HG03060 (cell line): ENCODE measurements at regions not wholly inside any gene's neighbourhood (a gene's known extent, or its start where the extent isn't known, plus 50 kb on each side); places are given as distances from the start of the nearest gene placed in this dataset.

Experiments
- ATAC-seq: cut with Tn5 transposase; IDR thresholded peaks from one replicate; pipeline ENCODE4 v1.9.1; 2021; ENCODE audit warnings: low read depth, moderate number of reproducible peaks; ENCODE audit not compliant: unreplicated experiment

DNA sequence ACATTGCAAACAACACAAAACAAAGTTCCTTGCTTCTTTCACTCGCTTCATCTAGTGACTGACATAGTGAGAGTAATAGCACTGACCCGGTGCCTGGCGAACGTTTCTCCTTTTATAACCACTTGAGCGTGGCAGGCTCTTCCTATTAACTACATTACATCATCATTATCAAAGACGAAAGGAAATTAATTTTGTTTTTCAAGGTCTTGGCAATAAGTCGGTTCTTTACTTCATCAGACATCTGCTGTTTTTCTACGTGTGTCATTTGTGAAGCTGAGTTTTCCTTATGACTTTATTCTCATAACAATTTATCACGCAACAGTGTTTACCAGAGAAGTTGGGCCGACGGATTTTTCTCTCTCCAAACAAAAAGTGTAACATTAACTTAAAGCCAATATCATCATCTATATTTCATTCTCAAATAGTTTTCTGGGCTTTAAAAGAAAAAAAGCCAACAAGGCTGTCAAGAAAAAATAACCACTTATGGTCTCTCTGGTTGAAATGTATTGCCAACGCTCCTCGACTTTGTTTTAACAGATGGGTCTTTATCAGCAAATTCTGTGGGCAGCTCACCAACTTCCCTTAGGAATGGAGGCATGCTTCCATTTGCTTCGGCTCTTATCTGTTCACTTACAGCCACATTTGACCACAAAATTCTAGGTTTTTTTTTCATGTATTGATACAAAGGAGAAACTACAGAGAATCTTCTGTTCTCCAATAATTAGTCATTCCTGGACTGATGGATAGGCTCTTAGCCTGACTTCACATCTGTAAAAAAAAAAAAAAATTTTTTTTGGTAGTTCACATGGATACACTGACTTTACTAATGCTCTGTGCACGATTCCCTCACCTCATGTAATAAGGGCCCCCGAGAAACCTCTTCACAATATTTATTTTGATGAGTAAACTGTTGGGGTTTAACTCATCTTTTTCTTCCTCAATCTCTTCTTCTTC is 97.1 kb upstream of the CDKN3 start:
- ATAC-seq, result no peak

DNA sequence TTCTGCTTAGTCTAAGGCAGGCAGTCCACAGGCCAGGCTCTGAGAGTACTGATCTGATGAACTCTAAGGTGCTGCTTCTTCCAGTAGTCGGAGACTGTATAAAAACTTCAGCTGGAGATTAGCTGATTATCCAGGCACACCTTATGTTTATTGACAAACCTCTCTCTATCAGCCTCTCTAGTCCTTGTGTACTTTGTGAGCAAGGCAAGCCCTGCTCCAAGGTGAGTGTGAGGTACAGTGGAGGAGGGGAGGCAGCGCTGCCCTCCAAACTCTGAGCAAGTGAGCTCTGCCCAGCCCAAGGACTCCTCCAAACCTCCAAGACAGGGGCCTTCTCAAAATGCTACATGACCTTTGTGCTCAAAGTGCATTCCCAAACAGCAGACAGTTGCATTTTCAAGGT is 95.9 kb upstream of the CDKN3 start:
- ATAC-seq, result no peak

DNA sequence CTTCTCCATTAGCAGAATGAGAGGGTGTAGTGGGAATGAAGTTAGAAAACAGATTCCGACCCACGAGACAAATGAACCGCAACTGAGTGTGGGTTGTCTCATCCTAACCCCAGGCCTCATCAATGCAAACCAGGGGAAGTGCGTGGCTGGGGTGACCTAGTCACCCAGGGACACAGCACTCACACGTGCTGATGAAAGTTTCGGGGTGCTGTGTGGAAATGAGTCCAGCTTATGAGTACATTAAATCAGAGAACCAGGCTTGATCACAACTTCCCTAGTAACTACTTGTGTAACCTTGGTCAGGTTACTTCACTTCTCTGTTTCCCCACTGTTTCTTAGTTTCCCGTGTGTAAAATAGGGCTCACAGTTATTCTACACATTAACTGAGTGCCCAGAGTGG is 95.4 kb upstream of the CDKN3 start:
- no peak for ATAC-seq

DNA sequence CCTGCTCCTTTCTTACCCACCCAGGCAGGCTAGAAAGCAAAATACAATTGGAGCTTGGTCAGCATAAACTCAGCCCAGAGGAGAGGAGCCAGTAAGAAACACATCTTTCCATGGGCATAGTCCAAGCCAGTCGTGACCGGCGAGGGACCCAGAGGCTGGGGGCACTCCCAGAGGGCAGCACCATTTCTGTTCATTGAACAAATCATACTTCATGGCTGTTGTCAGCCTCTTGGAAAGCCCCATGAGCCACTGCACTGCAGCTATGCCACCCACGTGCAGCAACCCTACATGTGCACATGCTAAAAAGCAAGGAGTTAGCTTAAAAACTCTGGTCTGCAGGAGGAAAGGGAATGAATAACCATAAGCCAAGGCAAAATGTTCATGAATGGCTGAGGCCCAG is 90.0 kb upstream of the CDKN3 start:
- no peak for ATAC-seq

DNA sequence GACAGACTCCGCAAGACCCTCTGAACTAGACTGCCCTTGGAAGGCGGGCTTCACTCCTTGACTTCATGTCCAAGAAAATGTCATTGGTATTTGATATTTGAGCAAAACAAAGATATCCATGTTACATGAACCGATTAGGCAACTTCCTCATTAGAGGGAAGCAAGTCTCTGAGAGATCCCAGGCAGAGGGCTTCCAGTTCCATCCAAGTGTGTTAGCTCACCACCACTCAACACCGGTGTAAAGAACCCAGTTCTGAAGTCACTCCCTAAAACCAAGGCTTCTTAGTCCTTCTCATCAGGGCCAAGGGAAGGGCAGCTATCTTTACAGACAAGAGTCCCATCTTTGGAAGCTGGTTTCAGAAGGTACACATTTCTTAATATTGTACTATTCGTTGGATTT is 87.2 kb upstream of the CDKN3 start:
- no peak for ATAC-seq

DNA sequence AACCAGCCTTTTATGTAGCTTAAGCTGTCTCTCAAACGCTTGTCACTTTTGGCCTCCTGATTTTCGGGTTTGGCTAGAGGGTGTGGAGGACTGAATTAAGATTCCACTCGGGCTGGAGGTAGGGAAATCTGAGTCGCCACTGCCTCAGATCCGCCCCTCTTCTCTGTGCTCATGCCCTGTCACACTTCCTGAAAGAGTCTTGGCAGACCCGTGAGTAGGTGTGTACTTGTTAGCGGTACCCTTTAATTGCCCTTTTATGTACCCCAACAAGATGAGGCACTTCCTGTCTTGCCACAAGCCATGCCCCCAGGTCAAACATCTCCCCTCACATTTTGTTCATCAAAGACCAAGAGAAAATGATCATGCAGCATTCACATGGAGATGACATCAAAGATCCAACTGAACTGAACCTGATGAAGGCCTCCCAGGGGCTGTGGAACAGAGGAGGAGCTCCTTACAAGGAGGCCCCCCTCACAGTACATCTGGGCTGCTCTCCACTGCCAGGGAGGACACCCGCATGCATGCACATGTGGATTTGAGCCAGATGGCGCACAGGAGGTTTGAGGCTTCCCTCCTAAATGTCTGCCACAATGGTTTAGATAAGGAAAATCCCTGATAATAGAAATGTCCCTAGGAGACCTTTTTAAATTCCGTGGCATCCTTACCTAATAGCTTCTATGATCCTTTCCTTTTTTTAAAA is 86.5 kb upstream of the CDKN3 start:
- ATAC-seq, result no peak

DNA sequence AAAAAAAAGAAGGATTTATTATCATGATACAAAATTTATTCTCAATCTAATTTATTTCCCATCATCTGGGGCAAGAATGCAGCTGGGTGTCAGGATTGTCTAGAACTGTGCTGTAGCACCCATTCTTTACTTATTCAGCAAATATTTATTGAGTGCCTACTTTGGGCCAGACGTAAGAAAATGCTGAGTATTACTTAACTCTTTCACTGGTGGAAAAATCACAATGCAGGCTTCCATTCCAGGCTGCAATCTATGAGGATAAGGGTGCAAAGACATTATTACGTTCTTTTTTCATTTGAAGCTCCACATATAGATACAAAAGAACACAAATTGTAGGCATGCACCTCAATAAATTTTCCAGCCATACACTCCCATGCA is 86.0 kb upstream of the CDKN3 start:
- ATAC-seq, result no peak

DNA sequence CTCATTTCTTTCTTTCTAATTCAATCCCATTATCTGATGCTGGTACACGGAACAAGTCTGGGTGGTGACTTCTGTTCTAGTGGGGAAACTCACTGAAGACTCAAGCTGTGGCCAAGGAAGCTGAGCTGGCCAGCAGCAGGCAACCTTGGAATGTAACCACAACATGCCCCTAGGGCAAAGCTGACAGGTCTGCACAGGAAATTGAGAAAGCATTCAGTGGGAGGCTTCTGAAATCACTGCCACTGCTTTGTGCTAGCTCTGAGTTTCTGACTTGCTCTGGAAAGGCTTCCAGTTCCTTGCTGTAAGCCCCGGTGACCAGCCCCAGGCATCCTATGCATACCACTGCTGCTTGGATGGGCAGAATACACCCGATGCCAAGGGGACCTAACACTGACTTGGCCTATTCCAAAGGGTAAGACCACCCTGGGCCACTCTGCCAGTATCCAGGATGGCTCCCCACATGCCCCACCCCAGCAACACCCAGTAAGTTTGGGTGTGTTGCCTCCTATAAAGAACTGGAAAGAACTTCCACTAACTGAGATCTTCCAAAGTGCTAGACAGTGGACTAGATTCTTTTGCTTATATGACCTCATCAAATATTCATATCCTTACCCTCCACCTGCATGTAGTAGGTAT is 84.5 kb upstream of the CDKN3 start:
- no peak for ATAC-seq

DNA sequence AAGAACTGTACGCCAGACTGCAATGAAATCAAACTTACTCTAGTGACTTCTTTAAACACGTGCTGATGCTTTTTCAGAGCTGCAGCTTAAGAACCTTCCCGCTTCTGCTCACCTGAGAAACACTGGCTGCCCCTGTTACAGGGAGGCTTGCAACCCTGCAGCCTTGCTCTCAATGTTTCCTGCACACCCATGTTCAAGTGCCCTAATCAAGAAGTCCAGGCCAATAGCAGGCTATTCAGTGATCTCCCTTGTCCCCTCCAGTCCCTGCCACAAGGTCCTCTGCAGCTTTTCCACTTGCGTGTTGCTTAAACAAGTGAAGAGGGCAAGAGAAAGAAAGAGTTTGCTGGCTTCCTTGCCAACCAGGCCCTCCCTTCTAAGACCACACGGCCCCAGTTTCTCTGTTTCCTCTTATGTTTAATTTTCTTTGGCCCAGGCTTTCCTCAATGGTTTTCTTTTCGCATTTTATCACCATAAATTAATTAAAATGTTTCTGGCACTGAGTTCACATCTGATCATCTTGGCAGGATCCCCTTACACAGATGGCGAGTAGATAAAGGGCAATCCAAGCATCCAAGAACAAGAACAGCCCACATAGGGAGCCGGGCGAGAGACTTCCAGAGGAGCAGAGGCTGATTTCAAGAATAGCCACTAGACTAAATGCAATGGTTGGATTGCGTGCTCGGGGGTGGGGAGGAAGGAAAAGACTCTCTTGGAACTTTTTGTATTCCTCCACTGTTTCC is 82.3 kb upstream of the CDKN3 start:
- ATAC-seq, result no peak

DNA sequence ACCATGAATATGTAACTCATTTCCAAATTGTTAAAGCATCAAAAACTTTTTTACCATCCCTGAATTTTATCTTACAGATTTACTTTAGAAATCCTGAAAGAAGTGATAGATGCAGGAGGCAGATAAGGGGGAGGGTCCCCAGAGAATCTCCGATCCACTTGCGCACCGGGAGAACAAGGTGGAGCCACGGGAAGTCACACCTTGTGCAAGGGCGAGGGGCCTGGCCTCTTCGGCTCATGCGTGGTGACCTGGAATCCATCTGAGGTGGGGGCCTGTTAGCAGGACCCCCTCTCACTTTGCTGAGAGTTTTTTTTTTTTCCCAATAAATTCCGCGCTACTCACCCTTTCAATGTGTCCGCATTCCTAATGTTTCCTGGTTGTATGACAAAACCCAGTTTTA is 80.2 kb upstream of the CDKN3 start:
- no peak for ATAC-seq

DNA sequence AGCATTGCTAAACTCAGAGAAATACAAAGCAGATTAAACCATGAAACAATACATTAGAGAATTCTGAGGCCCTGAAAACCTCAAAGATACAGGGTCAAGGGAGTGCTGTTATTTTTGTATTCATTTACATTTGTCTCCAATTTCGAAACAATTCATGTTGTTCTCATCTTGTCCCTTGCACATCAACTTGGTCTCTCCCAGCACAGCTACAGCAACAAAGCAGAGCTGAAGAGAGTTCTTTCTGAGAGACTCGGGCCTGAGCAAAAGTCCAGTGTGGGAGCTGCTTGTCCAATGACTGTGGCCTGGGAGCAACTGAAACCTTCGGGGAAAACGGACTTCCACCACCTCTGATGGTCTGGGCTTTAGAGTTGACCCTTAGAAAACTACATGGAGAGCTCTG is 79.4 kb upstream of the CDKN3 start:
- no peak for ATAC-seq

DNA sequence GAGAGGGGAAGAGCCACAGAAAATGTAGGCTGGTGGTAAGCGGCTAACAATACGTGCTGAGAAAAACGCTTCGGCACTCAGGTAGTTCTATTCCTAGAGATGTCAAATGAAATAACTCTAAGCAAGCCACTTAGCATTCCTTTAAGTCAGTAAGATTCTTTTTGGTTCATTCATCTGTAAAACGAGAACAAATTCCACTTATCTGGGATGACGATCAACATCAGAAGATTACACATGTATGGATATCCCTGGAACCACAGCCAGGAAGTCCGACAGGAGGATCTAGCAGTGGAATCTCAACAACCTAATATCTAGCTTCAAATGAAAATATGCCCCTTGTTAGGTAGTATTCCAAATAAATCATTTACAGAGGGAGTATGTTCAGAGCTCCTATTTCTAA is 74.6 kb upstream of the CDKN3 start:
- ATAC-seq, result no peak

DNA sequence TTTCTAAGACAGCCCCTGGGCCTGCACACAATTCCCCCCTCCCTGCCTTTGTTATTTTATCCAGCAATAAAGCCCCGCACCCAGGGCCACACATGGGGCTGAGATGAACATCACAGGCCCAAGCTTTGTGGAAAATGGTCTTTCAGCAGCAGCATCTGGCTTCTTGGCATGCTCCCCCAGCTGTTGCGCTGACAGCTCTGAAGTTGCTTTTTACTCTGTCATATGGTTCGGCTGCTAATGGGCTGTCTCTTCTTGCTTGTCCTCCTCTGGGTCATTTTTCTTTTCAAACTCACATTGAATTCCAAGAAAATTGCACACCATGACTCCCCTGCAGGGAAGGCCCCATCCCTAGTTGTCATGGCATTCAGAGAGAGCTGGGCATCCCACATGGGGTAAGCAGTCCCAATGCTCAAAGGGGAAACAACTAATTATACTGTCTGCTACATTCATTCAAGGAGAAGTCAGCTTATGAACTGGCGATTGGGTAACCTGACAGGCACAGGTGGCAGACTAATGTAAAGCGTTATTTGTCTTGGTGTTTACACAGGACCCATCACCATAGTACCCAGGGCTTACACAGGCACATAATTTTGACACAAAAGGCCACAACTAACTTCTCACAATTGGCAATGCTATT is 74.0 kb upstream of the CDKN3 start:
- no peak for ATAC-seq

DNA sequence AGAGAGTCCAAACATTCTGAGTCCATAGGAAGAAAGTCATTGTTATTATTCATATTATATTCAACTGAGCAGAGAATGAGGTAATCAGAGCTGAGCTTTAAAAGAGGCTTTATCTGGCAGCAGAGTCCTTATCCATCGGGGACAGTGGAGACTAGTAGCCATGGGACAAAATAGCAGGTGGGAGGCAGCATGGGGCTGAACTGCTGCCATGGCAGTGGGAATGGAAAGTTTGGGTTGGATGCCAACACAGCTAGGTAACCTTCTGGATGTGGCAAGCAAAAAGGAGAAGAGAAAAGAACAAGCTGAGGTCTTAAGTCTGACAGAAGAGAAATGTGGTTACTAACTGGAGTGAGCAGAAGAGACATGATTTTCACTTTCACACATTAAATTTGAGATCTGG is 71.0 kb upstream of the CDKN3 start:
- no peak for ATAC-seq

DNA sequence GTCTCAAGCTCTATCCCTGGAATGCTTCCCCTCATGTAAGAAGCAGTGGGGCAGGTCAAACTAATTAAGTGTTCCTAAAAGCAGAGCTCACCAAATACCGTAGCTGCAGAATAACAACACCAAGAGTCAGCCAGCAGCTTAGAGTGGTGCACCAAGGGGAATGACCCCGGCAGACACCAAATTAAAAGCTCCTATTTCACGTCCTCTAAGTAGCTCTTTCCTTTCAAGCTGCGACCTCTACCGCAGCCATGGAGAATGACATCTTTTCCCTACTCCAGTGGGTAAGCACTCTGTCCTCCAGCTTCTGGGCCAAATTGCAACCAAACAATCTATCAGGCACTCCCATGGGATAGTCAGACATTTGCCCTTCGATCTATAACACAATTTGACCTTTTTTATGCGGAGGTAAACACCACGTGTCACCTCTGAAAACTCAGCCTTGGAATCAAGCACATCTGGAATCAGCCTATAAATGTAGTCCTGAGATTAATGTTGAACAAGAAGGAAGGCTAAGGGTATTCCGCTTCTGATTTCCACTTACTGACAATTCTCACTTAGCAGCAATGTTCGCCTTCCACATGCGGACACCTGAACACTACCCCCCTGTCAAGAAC is 67.6 kb upstream of the CDKN3 start:
- ATAC-seq, result no peak

DNA sequence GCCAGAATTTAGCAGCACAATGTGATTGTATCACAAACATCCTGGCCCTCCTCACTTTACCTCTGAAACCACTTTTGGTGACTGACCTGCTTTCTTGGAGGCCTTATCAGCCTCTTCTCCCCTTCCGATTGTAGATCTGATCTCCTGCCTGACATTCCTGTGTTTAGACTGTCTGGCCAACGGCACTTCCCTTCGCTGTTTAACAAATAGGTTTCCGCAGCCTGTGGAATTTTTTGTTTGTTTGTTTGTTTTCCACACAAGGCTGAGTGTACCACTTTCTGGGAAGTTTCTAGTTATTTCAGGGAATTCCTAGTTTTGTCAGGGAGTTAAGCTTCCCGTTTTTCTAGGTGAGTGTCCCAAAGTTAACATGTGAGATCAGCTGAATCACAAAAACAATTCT is 65.9 kb upstream of the CDKN3 start:
- ATAC-seq, result no peak

DNA sequence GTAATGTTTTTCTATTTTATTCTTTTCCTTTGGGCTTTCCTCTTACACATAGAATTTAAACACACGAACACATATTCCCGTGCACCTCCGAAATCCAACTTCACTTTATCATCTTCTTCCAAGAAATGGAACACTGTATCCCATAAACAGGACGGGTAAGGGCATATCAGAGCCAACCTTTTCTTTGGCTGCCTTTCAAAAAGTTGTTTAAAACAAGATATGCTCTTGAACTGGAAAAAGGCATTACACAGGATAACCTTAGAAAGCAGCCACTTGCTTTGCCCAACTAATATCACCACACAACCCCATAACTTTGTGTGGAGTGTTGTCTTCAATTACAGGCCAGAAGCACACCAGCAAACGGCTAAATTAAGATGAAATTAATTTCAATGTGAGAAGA is 65.3 kb upstream of the CDKN3 start:
- ATAC-seq, result no peak

DNA sequence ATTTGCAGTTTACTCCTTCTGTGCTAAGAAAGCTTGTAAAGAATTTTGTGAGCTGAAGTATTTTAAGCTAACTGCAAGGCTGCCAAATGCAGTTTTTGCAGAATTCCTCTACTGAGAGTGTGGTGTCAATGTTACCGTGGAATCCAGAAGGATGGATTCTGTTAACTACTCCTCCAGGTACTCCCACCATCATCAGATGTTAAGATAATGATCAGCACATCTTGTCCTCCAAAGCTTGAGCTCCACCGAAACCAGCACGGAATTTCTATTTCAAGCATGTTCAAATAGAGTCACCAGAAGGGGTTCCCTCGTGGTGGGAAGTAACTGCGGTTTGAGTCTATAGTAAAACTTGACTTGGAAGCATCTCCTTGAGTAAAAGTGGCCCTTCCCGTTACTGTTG is 64.3 kb upstream of the CDKN3 start:
- no peak for ATAC-seq

DNA sequence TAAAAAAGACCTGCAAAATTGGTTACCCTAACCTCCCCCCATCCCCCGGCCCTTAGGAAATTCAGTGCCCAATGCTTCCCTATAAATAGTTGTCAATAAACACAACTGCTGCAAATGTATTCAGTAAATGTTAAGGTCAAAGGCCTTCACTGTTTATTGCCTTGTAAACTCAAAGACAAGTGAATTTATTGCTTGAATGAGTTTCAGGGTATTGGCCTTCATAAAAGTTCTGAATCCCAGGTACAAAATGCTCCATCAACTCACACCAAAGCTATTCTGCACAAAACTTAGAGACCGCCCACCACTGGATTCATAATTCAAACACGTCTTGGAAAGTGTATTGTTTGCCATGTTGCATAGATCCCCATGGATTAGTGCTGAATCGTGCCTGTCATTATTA is 63.3 kb upstream of the CDKN3 start:
- ATAC-seq, result no peak

DNA sequence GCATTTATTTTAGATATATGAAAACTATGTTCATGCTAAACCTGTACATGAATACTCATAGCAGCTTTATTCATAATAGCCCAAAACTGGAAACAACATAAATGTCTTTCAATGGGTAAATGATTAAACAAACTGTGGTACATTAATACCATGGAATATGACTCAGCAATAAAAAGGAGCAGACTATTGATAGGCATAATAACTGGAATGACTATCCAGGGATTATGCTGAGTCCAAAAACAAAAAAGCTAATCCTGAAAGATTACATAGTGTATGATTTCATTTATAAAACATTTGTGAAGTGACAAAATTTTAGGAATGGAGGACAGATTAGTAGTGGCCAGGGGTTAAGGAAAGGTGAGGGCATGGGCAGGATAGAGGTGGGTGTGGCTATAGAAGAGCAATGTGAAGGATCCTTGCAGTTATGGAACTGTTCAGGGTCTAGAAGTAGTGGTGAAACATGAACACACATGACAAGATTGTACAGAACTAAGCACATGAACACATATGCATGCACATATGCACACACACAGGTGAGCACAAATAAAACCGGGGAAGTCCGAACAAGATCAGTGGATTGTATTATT is 61.1 kb upstream of the CDKN3 start:
- no peak for ATAC-seq
